ENCODE measurements at regions not wholly inside any gene's neighbourhood (a gene's known extent, or its start where the extent isn't known, plus 50 kb on each side); places are given as distances from the start of the nearest gene placed in this dataset.

GRCh38 chr13:67971291-67971690 is 741.2 kb upstream of the PCDH9 start:
- no peaks in the 10 kb centered on the region for H3K36me3 ChIP-seq (ENCODE audit: control insufficient read depth, insufficient read depth, low read length)
- TF ChIP-seq, protein P1, sequence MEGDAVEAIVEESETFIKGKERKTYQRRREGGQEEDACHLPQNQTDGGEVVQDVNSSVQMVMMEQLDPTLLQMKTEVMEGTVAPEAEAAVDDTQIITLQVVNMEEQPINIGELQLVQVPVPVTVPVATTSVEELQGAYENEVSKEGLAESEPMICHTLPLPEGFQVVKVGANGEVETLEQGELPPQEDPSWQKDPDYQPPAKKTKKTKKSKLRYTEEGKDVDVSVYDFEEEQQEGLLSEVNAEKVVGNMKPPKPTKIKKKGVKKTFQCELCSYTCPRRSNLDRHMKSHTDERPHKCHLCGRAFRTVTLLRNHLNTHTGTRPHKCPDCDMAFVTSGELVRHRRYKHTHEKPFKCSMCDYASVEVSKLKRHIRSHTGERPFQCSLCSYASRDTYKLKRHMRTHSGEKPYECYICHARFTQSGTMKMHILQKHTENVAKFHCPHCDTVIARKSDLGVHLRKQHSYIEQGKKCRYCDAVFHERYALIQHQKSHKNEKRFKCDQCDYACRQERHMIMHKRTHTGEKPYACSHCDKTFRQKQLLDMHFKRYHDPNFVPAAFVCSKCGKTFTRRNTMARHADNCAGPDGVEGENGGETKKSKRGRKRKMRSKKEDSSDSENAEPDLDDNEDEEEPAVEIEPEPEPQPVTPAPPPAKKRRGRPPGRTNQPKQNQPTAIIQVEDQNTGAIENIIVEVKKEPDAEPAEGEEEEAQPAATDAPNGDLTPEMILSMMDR (IDR thresholded peaks at IDR 0.05; ENCODE audit: insufficient read depth in 1 of 2, low read depth in 1 of 2, low read length in 1 of 2, severe bottlenecking in 1 of 2, unreplicated experiment in 1 of 2): no peak
- Mint-ChIP-seq H3K27me3 (ENCODE audit: insufficient read depth, unreplicated experiment) (no peaks in the 10 kb centered on the region), H3K9me3 (ENCODE audit: unreplicated experiment) (no peaks in the 10 kb centered on the region), H3K27ac (ENCODE audit: unreplicated experiment) (no peak overlapping the region), H3K4me3 (ENCODE audit: unreplicated experiment) (no peak overlapping the region), H3K4me1 (ENCODE audit: low read depth, unreplicated experiment) (no peaks in the 10 kb centered on the region), H3K36me3 (ENCODE audit: insufficient read depth, unreplicated experiment) (no peaks in the 10 kb centered on the region)
- intact Hi-C loops (cut with micrococcal nuclease; ENCODE audit: unreplicated experiment): no loop called here
- H3K4me1 ChIP-seq: no peaks in the 10 kb centered on the region
- BruUV-seq (replicated peaks): no TSS peak
- no peak overlapping the region for H3K4me3 ChIP-seq (ENCODE audit: low read depth, low read length)
- no peak for DNase-seq
- no peaks in the 10 kb centered on the region for H3K9me3 ChIP-seq
- H3K27me3 ChIP-seq (replicated peaks; ENCODE audit: control insufficient read depth, insufficient read depth, low read length): no peaks in the 10 kb centered on the region
- ChIA-PET CTCF (no interaction called here), POLR2A (no interaction called here)

DNA sequence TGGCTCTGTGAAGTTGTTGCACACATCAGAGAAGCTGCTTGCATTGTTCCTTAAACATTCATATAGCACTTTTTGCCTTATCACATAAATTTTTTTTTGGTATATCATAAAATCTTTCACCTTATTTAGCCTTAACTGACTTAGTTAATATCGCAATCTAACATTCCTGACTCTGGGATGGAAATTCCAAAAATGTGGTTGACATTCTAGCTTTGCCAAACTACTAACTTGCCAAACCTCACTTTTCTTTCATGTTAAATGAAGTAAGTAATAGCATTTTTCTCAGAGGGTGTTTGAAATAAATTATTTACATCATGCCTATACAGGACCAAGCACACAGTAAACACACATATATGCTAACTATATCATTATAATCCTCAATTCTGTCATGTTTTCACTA is 736.9 kb upstream of the PCDH9 start:
- Histone ChIP-seq H3K9me3 (no peaks in the 10 kb centered on the region), H3K27me3 (replicated peaks; ENCODE audit: control insufficient read depth, insufficient read depth, low read length) (no peaks in the 10 kb centered on the region), H3K4me3 (ENCODE audit: low read depth, low read length) (no peak overlapping the region), H3K4me1 (no peaks in the 10 kb centered on the region), H3K36me3 (ENCODE audit: control insufficient read depth, insufficient read depth, low read length) (no peaks in the 10 kb centered on the region)
- intact Hi-C loops (cut with micrococcal nuclease; ENCODE audit: unreplicated experiment): no loop called here
- POLR2A ChIA-PET: no interaction called here
- no TSS peak for BruUV-seq (replicated peaks)
- Mint-ChIP-seq H3K4me3 (ENCODE audit: unreplicated experiment) (no peak overlapping the region), H3K9me3 (ENCODE audit: unreplicated experiment) (no peaks in the 10 kb centered on the region), H3K4me1 (ENCODE audit: low read depth, unreplicated experiment) (no peaks in the 10 kb centered on the region), H3K27me3 (ENCODE audit: insufficient read depth, unreplicated experiment) (no peaks in the 10 kb centered on the region), H3K27ac (ENCODE audit: unreplicated experiment) (no peak overlapping the region), H3K36me3 (ENCODE audit: insufficient read depth, unreplicated experiment) (no peaks in the 10 kb centered on the region)
- no peak for DNase-seq
- CTCF ChIA-PET: no interaction called here
- TF ChIP-seq, protein P1 (IDR thresholded peaks at IDR 0.05; ENCODE audit: insufficient read depth in 1 of 2, low read depth in 1 of 2, low read length in 1 of 2, severe bottlenecking in 1 of 2, unreplicated experiment in 1 of 2): no peak

GRCh38 chr13:67966065-67966464 is 735.9 kb upstream of the PCDH9 start:
- Histone ChIP-seq H3K4me1 (no peaks in the 10 kb centered on the region), H3K27me3 (replicated peaks; ENCODE audit: control insufficient read depth, insufficient read depth, low read length) (no peaks in the 10 kb centered on the region), H3K4me3 (ENCODE audit: low read depth, low read length) (no peak overlapping the region), H3K36me3 (ENCODE audit: control insufficient read depth, insufficient read depth, low read length) (no peaks in the 10 kb centered on the region), H3K9me3 (no peaks in the 10 kb centered on the region)
- H3K9me3 Mint-ChIP-seq (ENCODE audit: unreplicated experiment): no peaks in the 10 kb centered on the region
- H3K27me3 Mint-ChIP-seq (ENCODE audit: insufficient read depth, unreplicated experiment): no peaks in the 10 kb centered on the region
- no TSS peak for BruUV-seq (replicated peaks)
- no peak overlapping the region for H3K4me3 Mint-ChIP-seq (ENCODE audit: unreplicated experiment)
- no peak for DNase-seq
- no peaks in the 10 kb centered on the region for H3K36me3 Mint-ChIP-seq (ENCODE audit: insufficient read depth, unreplicated experiment)
- POLR2A ChIA-PET: no interaction called here
- CTCF ChIA-PET: no interaction called here
- no peak overlapping the region for H3K27ac Mint-ChIP-seq (ENCODE audit: unreplicated experiment)
- no peaks in the 10 kb centered on the region for H3K4me1 Mint-ChIP-seq (ENCODE audit: low read depth, unreplicated experiment)
- intact Hi-C loops (cut with micrococcal nuclease; ENCODE audit: unreplicated experiment): no loop called here
- TF ChIP-seq, protein P1 (IDR thresholded peaks at IDR 0.05; ENCODE audit: insufficient read depth in 1 of 2, low read depth in 1 of 2, low read length in 1 of 2, severe bottlenecking in 1 of 2, unreplicated experiment in 1 of 2): no peak

Data from Caco-2 (cell line).